DOHH2 (cell line): ENCODE measurements at regions not wholly inside any gene's neighbourhood (a gene's known extent, or its start where the extent isn't known, plus 50 kb on each side); places are given as distances from the start of the nearest gene placed in this dataset.

Experiments
- EZH2phosphoT487 ChIP-seq: fragments of 200-600 bp; sonication (generic); IDR thresholded peaks from 2 replicates; pipeline ENCODE4 v1.6.1; 2017; ENCODE audit warnings: borderline replicate concordance, mild to moderate bottlenecking, antibody characterized with exemption, low read length, moderate library complexity, mixed read lengths
- TF ChIP-seq, protein P1 (sequence below): fragments of 200-600 bp; sonication (generic); IDR thresholded peaks from one replicate; pipeline ENCODE4 v1.5.1; 2014; ENCODE audit warnings: antibody characterized with exemption, mild to moderate bottlenecking, low read depth, low read length; ENCODE audit not compliant: poor library complexity, severe bottlenecking

DNA sequence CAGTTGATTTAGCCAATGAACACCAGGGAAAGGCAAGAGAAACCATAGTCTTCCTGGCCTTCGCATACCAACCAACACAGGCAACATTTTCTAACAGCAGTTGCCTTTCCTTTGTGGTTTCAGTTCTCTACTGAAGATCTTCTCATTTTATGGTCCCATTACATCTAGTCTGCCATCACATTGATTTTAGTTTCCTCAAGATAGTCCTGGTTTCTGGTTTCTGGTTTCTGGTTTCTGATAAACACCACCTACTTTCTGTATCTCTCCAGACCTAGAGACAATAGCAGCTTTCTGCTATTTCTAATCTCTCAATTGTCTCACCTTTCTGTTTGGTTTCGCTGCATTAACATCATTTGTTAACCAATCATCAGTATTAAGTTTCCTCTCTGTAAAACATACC lies 646.3 kb upstream of the SPANXN1 start:
- TF ChIP-seq, protein P1, sequence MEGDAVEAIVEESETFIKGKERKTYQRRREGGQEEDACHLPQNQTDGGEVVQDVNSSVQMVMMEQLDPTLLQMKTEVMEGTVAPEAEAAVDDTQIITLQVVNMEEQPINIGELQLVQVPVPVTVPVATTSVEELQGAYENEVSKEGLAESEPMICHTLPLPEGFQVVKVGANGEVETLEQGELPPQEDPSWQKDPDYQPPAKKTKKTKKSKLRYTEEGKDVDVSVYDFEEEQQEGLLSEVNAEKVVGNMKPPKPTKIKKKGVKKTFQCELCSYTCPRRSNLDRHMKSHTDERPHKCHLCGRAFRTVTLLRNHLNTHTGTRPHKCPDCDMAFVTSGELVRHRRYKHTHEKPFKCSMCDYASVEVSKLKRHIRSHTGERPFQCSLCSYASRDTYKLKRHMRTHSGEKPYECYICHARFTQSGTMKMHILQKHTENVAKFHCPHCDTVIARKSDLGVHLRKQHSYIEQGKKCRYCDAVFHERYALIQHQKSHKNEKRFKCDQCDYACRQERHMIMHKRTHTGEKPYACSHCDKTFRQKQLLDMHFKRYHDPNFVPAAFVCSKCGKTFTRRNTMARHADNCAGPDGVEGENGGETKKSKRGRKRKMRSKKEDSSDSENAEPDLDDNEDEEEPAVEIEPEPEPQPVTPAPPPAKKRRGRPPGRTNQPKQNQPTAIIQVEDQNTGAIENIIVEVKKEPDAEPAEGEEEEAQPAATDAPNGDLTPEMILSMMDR: no peak
- no peak for TF ChIP-seq EZH2phosphoT487
